Mesendoderm (in vitro differentiated cells): ENCODE measurements at regions not wholly inside any gene's neighbourhood (a gene's known extent, or its start where the extent isn't known, plus 50 kb on each side); places are given as distances from the start of the nearest gene placed in this dataset.

Experiments used
- DNase-seq: peaks from one replicate; pipeline ENCODE4 v3.0.0; 2013
- H2AK5ac ChIP-seq: 2 replicates; pipeline ENCODE4 v1.6.1; 2013; ENCODE audit warnings: low read length, inconsistent platforms
- H2BK120ac ChIP-seq: 2 replicates; pipeline ENCODE4 v1.6.1; 2013; ENCODE audit warnings: low read depth, mild to moderate bottlenecking, low read length, moderate library complexity, mixed read lengths
- H2BK15ac ChIP-seq: replicated peaks from 2 replicates; pipeline ENCODE4 v1.6.1; 2013; ENCODE audit warnings: low read depth, mild to moderate bottlenecking, moderate library complexity
- H2BK5ac ChIP-seq: 2 replicates; pipeline ENCODE4 v1.6.1; 2013; ENCODE audit warnings: low read length, inconsistent platforms
- H3K18ac ChIP-seq: 2 replicates; pipeline ENCODE4 v1.6.1; 2013; ENCODE audit warnings: mild to moderate bottlenecking, low read length, mixed read lengths
- H3K23ac ChIP-seq: one replicate; pipeline ENCODE4 v1.6.1; 2013; ENCODE audit warnings: low read length
- H3K27ac ChIP-seq: 2 replicates; pipeline ENCODE4 v1.5.1; 2013; ENCODE audit warnings: low read depth, mild to moderate bottlenecking, inconsistent platforms, low read length, moderate library complexity
- H3K27me3 ChIP-seq: 2 replicates; pipeline ENCODE4 v1.6.1; 2013; ENCODE audit warnings: low read length, control low read depth, mild to moderate bottlenecking, inconsistent platforms; ENCODE audit not compliant: insufficient read depth, poor library complexity
- H3K36me3 ChIP-seq: 2 replicates; pipeline ENCODE4 v1.6.1; 2013; ENCODE audit warnings: low read length, inconsistent platforms; ENCODE audit not compliant: control insufficient read depth, insufficient read depth
- H3K4ac ChIP-seq: one replicate; pipeline ENCODE4 v1.6.1; 2013; ENCODE audit warnings: low read depth, mild to moderate bottlenecking, low read length, moderate library complexity
- H3K4me1 ChIP-seq: 2 replicates; pipeline ENCODE4 v1.6.1; 2013; ENCODE audit warnings: low read depth, low read length, inconsistent platforms; ENCODE audit not compliant: control insufficient read depth
- H3K4me2 ChIP-seq: 2 replicates; pipeline ENCODE4 v1.6.1; 2013; ENCODE audit warnings: low read length
- H3K4me3 ChIP-seq: 2 replicates; pipeline ENCODE4 v1.5.1; 2013; ENCODE audit warnings: mild to moderate bottlenecking, low read length
- H3K56ac ChIP-seq: one replicate; pipeline ENCODE4 v1.6.1; 2013; ENCODE audit warnings: low read length
- H3K79me1 ChIP-seq: 2 replicates; pipeline ENCODE4 v1.6.1; 2013; ENCODE audit warnings: low read length, inconsistent platforms
- H3K79me2 ChIP-seq: 2 replicates; pipeline ENCODE4 v1.6.1; 2013; ENCODE audit warnings: mild to moderate bottlenecking, low read length; ENCODE audit not compliant: control insufficient read depth, insufficient read depth
- H3K9ac ChIP-seq: 2 replicates; pipeline ENCODE4 v1.6.1; 2013; ENCODE audit warnings: low read length, inconsistent platforms
- H4K5ac ChIP-seq: one replicate; pipeline ENCODE4 v1.6.1; 2013; ENCODE audit warnings: low read length
- H4K8ac ChIP-seq: one replicate; pipeline ENCODE4 v1.6.1; 2013; ENCODE audit warnings: low read depth, mild to moderate bottlenecking, control low read depth, low read length, moderate library complexity
- WGBS: extraction: QIAGEN DNeasy Blood & Tissue Kit; methylation state at CpG from one replicate; pipeline ENCODE4 v1.1.7; 2013; ENCODE audit warnings: low lambda C conversion rate, missing lambda C conversion rate; ENCODE audit not compliant: insufficient coverage; ENCODE audit errors: extremely low coverage; 5-methylcytosine and 5-hydroxymethylcytosine counted together

- peak; percentile 30 for DNase-seq
- H2BK120ac ChIP-seq, result no peak overlapping the region
- no peaks in the 10 kb centered on the region for H3K4me1 ChIP-seq
- no peak overlapping the region for H3K23ac ChIP-seq
- no peak overlapping the region for H4K8ac ChIP-seq
- H2AK5ac ChIP-seq, result no peak overlapping the region
- H3K9ac ChIP-seq, result no peak overlapping the region
- no peak overlapping the region for H3K4me3 ChIP-seq
- H3K18ac ChIP-seq, result no peak overlapping the region
- no peak overlapping the region for H3K4ac ChIP-seq
- no peak overlapping the region for H3K56ac ChIP-seq
- H3K27me3 ChIP-seq, result no peaks in the 10 kb centered on the region
- H3K36me3 ChIP-seq, result no peaks in the 10 kb centered on the region
- no peak overlapping the region for H2BK15ac ChIP-seq
- no peak overlapping the region for H3K27ac ChIP-seq
- no CpG with 5 or more reads among the region's 3 CpGs for WGBS
- H4K5ac ChIP-seq, result no peak overlapping the region
- no peaks in the 10 kb centered on the region for H3K79me1 ChIP-seq
- H2BK5ac ChIP-seq, result no peak overlapping the region
- H3K79me2 ChIP-seq, result no peaks in the 10 kb centered on the region
- H3K4me2 ChIP-seq, result no peak overlapping the region
These were observed 997.6 kb upstream of the ATXN8OS start for GRCh38 chr13:69109891-69110525.

GRCh38 chr13:69108486-69108885 lies 999.1 kb upstream of the ATXN8OS start:
- Histone ChIP-seq H3K79me1 (no peaks in the 10 kb centered on the region), H3K79me2 (no peaks in the 10 kb centered on the region), H3K4me2 (no peak overlapping the region), H3K27ac (no peak overlapping the region), H4K5ac (no peak overlapping the region), H3K18ac (no peak overlapping the region), H3K23ac (no peak overlapping the region), H3K56ac (no peak overlapping the region), H3K4me3 (no peak overlapping the region), H3K27me3 (no peaks in the 10 kb centered on the region), H3K4ac (no peak overlapping the region), H3K9ac (no peak overlapping the region), H2BK15ac (no peak overlapping the region), H2BK5ac (no peak overlapping the region), H3K36me3 (no peaks in the 10 kb centered on the region), H3K4me1 (no peaks in the 10 kb centered on the region), H4K8ac (no peak overlapping the region), H2BK120ac (no peak overlapping the region), H2AK5ac (no peak overlapping the region)
- DNase-seq, result no peak

GRCh38 chr13:69107436-69107835 lies 1000.2 kb upstream of the ATXN8OS start:
- Histone ChIP-seq H3K36me3 (no peaks in the 10 kb centered on the region), H2BK120ac (no peak overlapping the region), H3K18ac (no peak overlapping the region), H3K27ac (no peak overlapping the region), H2BK15ac (no peak overlapping the region), H3K9ac (no peak overlapping the region), H2BK5ac (no peak overlapping the region), H4K5ac (no peak overlapping the region), H3K27me3 (no peaks in the 10 kb centered on the region), H3K79me2 (no peaks in the 10 kb centered on the region), H3K56ac (no peak overlapping the region), H3K4me1 (no peaks in the 10 kb centered on the region), H4K8ac (no peak overlapping the region), H3K4me2 (no peak overlapping the region), H2AK5ac (no peak overlapping the region), H3K79me1 (no peaks in the 10 kb centered on the region), H3K4ac (no peak overlapping the region), H3K23ac (no peak overlapping the region), H3K4me3 (no peak overlapping the region)
- DNase-seq, result no peak

- H3K27ac ChIP-seq, result no peak overlapping the region
- no peak overlapping the region for H4K5ac ChIP-seq
- H3K18ac ChIP-seq, result no peak overlapping the region
- WGBS, result no CpG with 5 or more reads among the region's 1 CpG
- H3K79me1 ChIP-seq, result no peaks in the 10 kb centered on the region
- no peak overlapping the region for H3K4me2 ChIP-seq
- no peaks in the 10 kb centered on the region for H3K36me3 ChIP-seq
- no peak overlapping the region for H3K56ac ChIP-seq
- H3K79me2 ChIP-seq, result no peaks in the 10 kb centered on the region
- no peak overlapping the region for H2BK5ac ChIP-seq
- no peaks in the 10 kb centered on the region for H3K4me1 ChIP-seq
- H4K8ac ChIP-seq, result no peak overlapping the region
- H2AK5ac ChIP-seq, result no peak overlapping the region
- no peak overlapping the region for H3K23ac ChIP-seq
- H3K27me3 ChIP-seq, result no peaks in the 10 kb centered on the region
- H3K4me3 ChIP-seq, result no peak overlapping the region
- H3K9ac ChIP-seq, result no peak overlapping the region
- no peak for DNase-seq
- no peak overlapping the region for H2BK120ac ChIP-seq
- no peak overlapping the region for H2BK15ac ChIP-seq
- H3K4ac ChIP-seq, result no peak overlapping the region
These were observed 1005.8 kb upstream of the ATXN8OS start for GRCh38 chr13:69101841-69102240.

- H3K27ac ChIP-seq, result no peak overlapping the region
- no peak for DNase-seq
- no peak overlapping the region for H4K5ac ChIP-seq
- no peaks in the 10 kb centered on the region for H3K36me3 ChIP-seq
- no peak overlapping the region for H3K4ac ChIP-seq
- no peaks in the 10 kb centered on the region for H3K79me1 ChIP-seq
- H3K56ac ChIP-seq, result no peak overlapping the region
- no CpG with 5 or more reads among the region's 1 CpG for WGBS
- H2BK120ac ChIP-seq, result no peak overlapping the region
- H2AK5ac ChIP-seq, result no peak overlapping the region
- H3K9ac ChIP-seq, result no peak overlapping the region
- H2BK5ac ChIP-seq, result no peak overlapping the region
- no peak overlapping the region for H3K23ac ChIP-seq
- H2BK15ac ChIP-seq, result no peak overlapping the region
- H3K27me3 ChIP-seq, result no peaks in the 10 kb centered on the region
- no peak overlapping the region for H3K4me2 ChIP-seq
- H3K18ac ChIP-seq, result no peak overlapping the region
- no peaks in the 10 kb centered on the region for H3K79me2 ChIP-seq
- H3K4me3 ChIP-seq, result no peak overlapping the region
- no peaks in the 10 kb centered on the region for H3K4me1 ChIP-seq
- no peak overlapping the region for H4K8ac ChIP-seq
These were observed 1013.1 kb upstream of the ATXN8OS start for GRCh38 chr13:69094485-69094884.

GRCh38 chr13:69092615-69093322 lies 1014.9 kb upstream of the ATXN8OS start:
- Histone ChIP-seq H3K79me1 (no peaks in the 10 kb centered on the region), H3K18ac (no peak overlapping the region), H3K23ac (no peak overlapping the region), H3K4me2 (no peak overlapping the region), H2AK5ac (no peak overlapping the region), H3K9ac (no peak overlapping the region), H3K4me3 (no peak overlapping the region), H2BK5ac (no peak overlapping the region), H2BK15ac (no peak overlapping the region), H3K56ac (no peak overlapping the region), H3K36me3 (no peaks in the 10 kb centered on the region), H3K4me1 (no peaks in the 10 kb centered on the region), H3K27me3 (no peaks in the 10 kb centered on the region), H4K8ac (no peak overlapping the region), H3K27ac (no peak overlapping the region), H2BK120ac (no peak overlapping the region), H3K4ac (no peak overlapping the region), H4K5ac (no peak overlapping the region), H3K79me2 (no peaks in the 10 kb centered on the region)
- peak; percentile 41 for DNase-seq
- WGBS, result no CpG with 5 or more reads among the region's 6 CpGs
